ENCODE measurements at regions not wholly inside any gene's neighbourhood (a gene's known extent, or its start where the extent isn't known, plus 50 kb on each side); places are given as distances from the start of the nearest gene placed in this dataset.
"Not testable (repeated sequence)": the region's sequence is repeated elsewhere in the genome, so short reads cannot be mapped to it uniquely, and the experiment has no call there.

GRCh38 chr5:85972539-85972938 is 645.2 kb upstream of the COX7C start:
- H3K4me3 ChIP-seq (ENCODE audit: low read depth, low read length), result no peak overlapping the region
- H3K27me3 ChIP-seq (ENCODE audit: control insufficient read depth, insufficient read depth, low read length), result no peaks in the 10 kb centered on the region
- H3K36me3 ChIP-seq (ENCODE audit: control insufficient read depth, insufficient read depth, low read length), result no peaks in the 10 kb centered on the region
- no peak overlapping the region for H3K9ac ChIP-seq (ENCODE audit: low read depth, low read length)
- H3K9me3 ChIP-seq (ENCODE audit: control insufficient read depth, insufficient read depth, low read length), result no peaks in the 10 kb centered on the region
- no peaks in the 10 kb centered on the region for H3K4me1 ChIP-seq (ENCODE audit: control insufficient read depth, insufficient read depth, low read length)

- Histone ChIP-seq H3K36me3 (ENCODE audit: control insufficient read depth, insufficient read depth, low read length) (no peaks in the 10 kb centered on the region), H3K4me3 (ENCODE audit: low read depth, low read length) (no peak overlapping the region), H3K27me3 (ENCODE audit: control insufficient read depth, insufficient read depth, low read length) (no peaks in the 10 kb centered on the region)
Observed at GRCh38 chr5:85985167-85985566, 632.6 kb upstream of the COX7C start.

GRCh38 chr5:85990998-85991397 is 626.7 kb upstream of the COX7C start:
- Histone ChIP-seq H3K4me1 (ENCODE audit: control insufficient read depth, insufficient read depth, low read length) (no peaks in the 10 kb centered on the region), H3K4me3 (ENCODE audit: low read depth, low read length) (no peak overlapping the region), H3K27me3 (ENCODE audit: control insufficient read depth, insufficient read depth, low read length) (no peaks in the 10 kb centered on the region), H3K9ac (ENCODE audit: low read depth, low read length) (no peak overlapping the region), H3K9me3 (ENCODE audit: control insufficient read depth, insufficient read depth, low read length) (peaks cover 7% of the 10 kb centered on the region), H3K36me3 (ENCODE audit: control insufficient read depth, insufficient read depth, low read length) (peaks cover 3% of the 10 kb centered on the region)

More at GRCh38 chr5:85985167-85985566, 632.6 kb upstream of the COX7C start:
- Histone ChIP-seq H3K4me1 (ENCODE audit: control insufficient read depth, insufficient read depth, low read length) (no peaks in the 10 kb centered on the region), H3K9me3 (ENCODE audit: control insufficient read depth, insufficient read depth, low read length) (no peaks in the 10 kb centered on the region), H3K9ac (ENCODE audit: low read depth, low read length) (no peak overlapping the region)

- H3K4me3 ChIP-seq (ENCODE audit: low read depth, low read length); H3K4me1 ChIP-seq (ENCODE audit: control insufficient read depth, insufficient read depth, low read length); H3K9ac ChIP-seq (ENCODE audit: low read depth, low read length); H3K36me3 ChIP-seq (ENCODE audit: control insufficient read depth, insufficient read depth, low read length); H3K9me3 ChIP-seq (ENCODE audit: control insufficient read depth, insufficient read depth, low read length); H3K27me3 ChIP-seq (ENCODE audit: control insufficient read depth, insufficient read depth, low read length): not testable (repeated sequence)
Observed at GRCh38 chr5:85994653-85995052, 623.1 kb upstream of the COX7C start.

GRCh38 chr5:85998656-85999055 is 619.1 kb upstream of the COX7C start:
- no peaks in the 10 kb centered on the region for H3K9me3 ChIP-seq (ENCODE audit: control insufficient read depth, insufficient read depth, low read length)
- no peaks in the 10 kb centered on the region for H3K4me1 ChIP-seq (ENCODE audit: control insufficient read depth, insufficient read depth, low read length)
- no peak overlapping the region for H3K4me3 ChIP-seq (ENCODE audit: low read depth, low read length)
- no peaks in the 10 kb centered on the region for H3K36me3 ChIP-seq (ENCODE audit: control insufficient read depth, insufficient read depth, low read length)
- H3K27me3 ChIP-seq (ENCODE audit: control insufficient read depth, insufficient read depth, low read length), result no peaks in the 10 kb centered on the region
- no peak overlapping the region for H3K9ac ChIP-seq (ENCODE audit: low read depth, low read length)

- Histone ChIP-seq H3K4me3 (ENCODE audit: low read depth, low read length) (no peak overlapping the region), H3K9ac (ENCODE audit: low read depth, low read length) (no peak overlapping the region)
Observed at GRCh38 chr5:86008293-86008692, 609.4 kb upstream of the COX7C start.

GRCh38 chr5:86008704-86009103 is 609.0 kb upstream of the COX7C start:
- Histone ChIP-seq H3K9me3 (ENCODE audit: control insufficient read depth, insufficient read depth, low read length) (no peaks in the 10 kb centered on the region), H3K4me3 (ENCODE audit: low read depth, low read length) (no peak overlapping the region), H3K36me3 (ENCODE audit: control insufficient read depth, insufficient read depth, low read length) (no peaks in the 10 kb centered on the region), H3K27me3 (ENCODE audit: control insufficient read depth, insufficient read depth, low read length) (no peaks in the 10 kb centered on the region), H3K9ac (ENCODE audit: low read depth, low read length) (no peak overlapping the region), H3K4me1 (ENCODE audit: control insufficient read depth, insufficient read depth, low read length) (no peaks in the 10 kb centered on the region)

More at GRCh38 chr5:86008293-86008692, 609.4 kb upstream of the COX7C start:
- Histone ChIP-seq H3K27me3 (ENCODE audit: control insufficient read depth, insufficient read depth, low read length) (no peaks in the 10 kb centered on the region), H3K4me1 (ENCODE audit: control insufficient read depth, insufficient read depth, low read length) (no peaks in the 10 kb centered on the region), H3K36me3 (ENCODE audit: control insufficient read depth, insufficient read depth, low read length) (no peaks in the 10 kb centered on the region), H3K9me3 (ENCODE audit: control insufficient read depth, insufficient read depth, low read length) (no peaks in the 10 kb centered on the region)

GRCh38 chr5:86011937-86012336 is 605.8 kb upstream of the COX7C start:
- no peak overlapping the region for H3K9ac ChIP-seq (ENCODE audit: low read depth, low read length)
- no peaks in the 10 kb centered on the region for H3K36me3 ChIP-seq (ENCODE audit: control insufficient read depth, insufficient read depth, low read length)
- no peaks in the 10 kb centered on the region for H3K27me3 ChIP-seq (ENCODE audit: control insufficient read depth, insufficient read depth, low read length)
- no peaks in the 10 kb centered on the region for H3K9me3 ChIP-seq (ENCODE audit: control insufficient read depth, insufficient read depth, low read length)
- H3K4me1 ChIP-seq (ENCODE audit: control insufficient read depth, insufficient read depth, low read length), result no peaks in the 10 kb centered on the region
- H3K4me3 ChIP-seq (ENCODE audit: low read depth, low read length), result no peak overlapping the region

- H3K36me3 ChIP-seq (ENCODE audit: control insufficient read depth, insufficient read depth, low read length), result no peaks in the 10 kb centered on the region
- no peak overlapping the region for H3K9ac ChIP-seq (ENCODE audit: low read depth, low read length)
- no peaks in the 10 kb centered on the region for H3K4me1 ChIP-seq (ENCODE audit: control insufficient read depth, insufficient read depth, low read length)
- H3K27me3 ChIP-seq (ENCODE audit: control insufficient read depth, insufficient read depth, low read length), result no peaks in the 10 kb centered on the region
- H3K4me3 ChIP-seq (ENCODE audit: low read depth, low read length), result no peak overlapping the region
- no peaks in the 10 kb centered on the region for H3K9me3 ChIP-seq (ENCODE audit: control insufficient read depth, insufficient read depth, low read length)
Observed at GRCh38 chr5:86029308-86029707, 588.4 kb upstream of the COX7C start.

- H3K27me3 ChIP-seq (ENCODE audit: control insufficient read depth, insufficient read depth, low read length), result no peaks in the 10 kb centered on the region
- H3K4me1 ChIP-seq (ENCODE audit: control insufficient read depth, insufficient read depth, low read length), result no peaks in the 10 kb centered on the region
- no peak overlapping the region for H3K4me3 ChIP-seq (ENCODE audit: low read depth, low read length)
- no peak overlapping the region for H3K9ac ChIP-seq (ENCODE audit: low read depth, low read length)
- no peaks in the 10 kb centered on the region for H3K9me3 ChIP-seq (ENCODE audit: control insufficient read depth, insufficient read depth, low read length)
- no peaks in the 10 kb centered on the region for H3K36me3 ChIP-seq (ENCODE audit: control insufficient read depth, insufficient read depth, low read length)
Observed at GRCh38 chr5:86030753-86031152, 587.0 kb upstream of the COX7C start.

GRCh38 chr5:86038566-86038965 is 579.2 kb upstream of the COX7C start:
- no peak overlapping the region for H3K9ac ChIP-seq (ENCODE audit: low read depth, low read length)
- H3K4me3 ChIP-seq (ENCODE audit: low read depth, low read length), result no peak overlapping the region
- no peaks in the 10 kb centered on the region for H3K27me3 ChIP-seq (ENCODE audit: control insufficient read depth, insufficient read depth, low read length)
- H3K4me1 ChIP-seq (ENCODE audit: control insufficient read depth, insufficient read depth, low read length), result no peaks in the 10 kb centered on the region
- H3K9me3 ChIP-seq (ENCODE audit: control insufficient read depth, insufficient read depth, low read length), result no peaks in the 10 kb centered on the region
- no peaks in the 10 kb centered on the region for H3K36me3 ChIP-seq (ENCODE audit: control insufficient read depth, insufficient read depth, low read length)

GRCh38 chr5:86039351-86039750 is 578.4 kb upstream of the COX7C start:
- no peaks in the 10 kb centered on the region for H3K4me1 ChIP-seq (ENCODE audit: control insufficient read depth, insufficient read depth, low read length)
- no peaks in the 10 kb centered on the region for H3K9me3 ChIP-seq (ENCODE audit: control insufficient read depth, insufficient read depth, low read length)
- H3K4me3 ChIP-seq (ENCODE audit: low read depth, low read length), result no peak overlapping the region

GRCh38 chr5:86070719-86071118 is 547.0 kb upstream of the COX7C start:
- Histone ChIP-seq H3K36me3 (ENCODE audit: control insufficient read depth, insufficient read depth, low read length) (no peaks in the 10 kb centered on the region), H3K4me3 (ENCODE audit: low read depth, low read length) (no peak overlapping the region), H3K4me1 (ENCODE audit: control insufficient read depth, insufficient read depth, low read length) (no peaks in the 10 kb centered on the region), H3K9me3 (ENCODE audit: control insufficient read depth, insufficient read depth, low read length) (no peaks in the 10 kb centered on the region), H3K27me3 (ENCODE audit: control insufficient read depth, insufficient read depth, low read length) (no peaks in the 10 kb centered on the region), H3K9ac (ENCODE audit: low read depth, low read length) (no peak overlapping the region)

More at GRCh38 chr5:86039351-86039750, 578.4 kb upstream of the COX7C start:
- H3K36me3 ChIP-seq (ENCODE audit: control insufficient read depth, insufficient read depth, low read length), result no peaks in the 10 kb centered on the region
- no peaks in the 10 kb centered on the region for H3K27me3 ChIP-seq (ENCODE audit: control insufficient read depth, insufficient read depth, low read length)
- H3K9ac ChIP-seq (ENCODE audit: low read depth, low read length), result no peak overlapping the region
